HL-60 (cell line): ENCODE measurements at regions not wholly inside any gene's neighbourhood (a gene's known extent, or its start where the extent isn't known, plus 50 kb on each side); places are given as distances from the start of the nearest gene placed in this dataset.

Experiments
- CTCF ChIP-seq: IDR thresholded peaks from one replicate; pipeline ENCODE4 v1.5.1; 2011; ENCODE audit warnings: low read length, control low read depth, inconsistent platforms; ENCODE audit not compliant: insufficient read depth
- POLR2AphosphoS5 ChIP-seq: IDR thresholded peaks from 2 replicates; pipeline ENCODE4 v1.6.1; 2012; ENCODE audit warnings: low read depth
- REST ChIP-seq: IDR thresholded peaks from 2 replicates; pipeline ENCODE4 v1.6.1; 2012; ENCODE audit warnings: low read depth; ENCODE audit not compliant: insufficient replicate concordance
- SPI1 ChIP-seq: IDR thresholded peaks from 2 replicates; pipeline ENCODE4 v1.6.1; 2012; ENCODE audit warnings: low read depth, mild to moderate bottlenecking, borderline replicate concordance

DNA sequence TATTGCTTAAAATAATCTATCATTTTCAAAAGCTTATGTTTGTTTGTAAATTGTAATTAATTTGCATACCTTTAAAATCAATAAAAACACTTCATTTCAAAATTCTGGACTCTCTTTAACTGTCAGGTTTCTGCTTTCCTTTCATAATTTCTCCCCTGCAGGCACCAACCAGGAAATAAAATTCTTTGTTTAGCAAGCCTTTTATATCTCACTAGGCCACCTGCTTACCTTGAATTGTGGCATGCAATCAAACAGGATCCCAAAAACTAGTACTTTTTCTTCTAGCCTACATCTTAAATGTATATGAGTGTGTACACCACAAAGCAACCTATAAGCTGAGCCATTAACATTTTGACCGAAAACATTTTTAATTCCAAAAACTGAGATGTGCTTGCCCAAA lies 233.1 kb downstream of the NR4A2 start:
- TF ChIP-seq CTCF (no peak), POLR2AphosphoS5 (no peak), REST (no peak), SPI1 (no peak)
